ENCODE measurements at regions not wholly inside any gene's neighbourhood (a gene's known extent, or its start where the extent isn't known, plus 50 kb on each side); places are given as distances from the start of the nearest gene placed in this dataset.
A peak's percentile ranks its signal among the peaks of the same experiment; 100 is the strongest.

DNA sequence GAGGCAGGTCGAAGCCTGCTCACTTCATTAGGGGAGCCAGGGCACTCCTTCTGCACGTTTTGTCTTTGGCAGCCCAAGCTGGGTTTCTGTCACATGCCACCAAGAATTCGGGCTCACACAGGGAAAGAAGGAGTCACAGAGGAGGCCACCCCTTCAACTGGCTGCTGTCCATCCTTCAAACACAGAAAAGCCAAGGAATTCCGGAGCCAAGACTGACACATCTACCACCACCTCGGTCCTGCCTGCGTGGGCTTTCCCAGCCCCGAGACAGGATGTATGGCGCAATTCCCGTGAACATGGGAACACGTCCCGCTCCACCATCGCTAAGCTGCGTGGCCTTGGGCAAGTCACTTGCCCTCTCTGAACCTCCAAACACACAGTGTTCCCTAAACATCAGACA, 70.4 kb downstream of the NCOR2 start:
- DNase-seq (ENCODE audit: insufficient read length, low spot score) (no peak), FAIRE-seq (no peak)
- no peak for TF ChIP-seq PAX5 (IDR thresholded peaks at IDR 0.05; ENCODE audit: insufficient read depth, low read length, severe bottlenecking)
- TF ChIP-seq POLR2A (IDR thresholded peaks at IDR 0.05; ENCODE audit: low read depth, low read length) = no peak
- no peak for TF ChIP-seq SPI1 (IDR thresholded peaks at IDR 0.05; ENCODE audit: low read depth, low read length)
- TF ChIP-seq POU2F2 (IDR thresholded peaks at IDR 0.05; ENCODE audit: low read depth, low read length) = no peak
- no peak for TF ChIP-seq TAF1 (IDR thresholded peaks at IDR 0.05; ENCODE audit: low read depth, low read length)
- TF ChIP-seq POLR2AphosphoS5 (IDR thresholded peaks at IDR 0.05; ENCODE audit: low read depth, low read length) = no peak

DNA sequence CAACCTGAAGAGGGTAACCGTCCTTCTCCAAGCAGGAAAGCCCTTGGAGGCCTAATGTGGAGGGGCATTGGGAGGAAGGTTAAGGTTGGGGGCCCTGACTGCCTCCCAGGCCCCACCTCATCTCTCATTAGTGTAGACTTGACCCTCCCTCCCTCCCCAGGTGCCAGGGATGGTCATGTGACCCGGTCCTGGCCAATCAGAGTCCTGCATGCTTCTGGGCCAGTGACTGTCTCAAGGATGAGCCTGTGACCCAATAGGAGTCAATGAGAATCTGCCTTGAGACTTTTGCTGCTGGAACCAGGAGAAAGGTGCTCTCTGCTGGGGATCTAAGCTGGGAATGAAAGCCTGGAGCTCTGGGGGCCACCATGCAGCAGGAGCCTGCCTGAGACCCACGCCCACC, 70.8 kb downstream of the NCOR2 start:
- peak; percentile 52 for FAIRE-seq

DNA sequence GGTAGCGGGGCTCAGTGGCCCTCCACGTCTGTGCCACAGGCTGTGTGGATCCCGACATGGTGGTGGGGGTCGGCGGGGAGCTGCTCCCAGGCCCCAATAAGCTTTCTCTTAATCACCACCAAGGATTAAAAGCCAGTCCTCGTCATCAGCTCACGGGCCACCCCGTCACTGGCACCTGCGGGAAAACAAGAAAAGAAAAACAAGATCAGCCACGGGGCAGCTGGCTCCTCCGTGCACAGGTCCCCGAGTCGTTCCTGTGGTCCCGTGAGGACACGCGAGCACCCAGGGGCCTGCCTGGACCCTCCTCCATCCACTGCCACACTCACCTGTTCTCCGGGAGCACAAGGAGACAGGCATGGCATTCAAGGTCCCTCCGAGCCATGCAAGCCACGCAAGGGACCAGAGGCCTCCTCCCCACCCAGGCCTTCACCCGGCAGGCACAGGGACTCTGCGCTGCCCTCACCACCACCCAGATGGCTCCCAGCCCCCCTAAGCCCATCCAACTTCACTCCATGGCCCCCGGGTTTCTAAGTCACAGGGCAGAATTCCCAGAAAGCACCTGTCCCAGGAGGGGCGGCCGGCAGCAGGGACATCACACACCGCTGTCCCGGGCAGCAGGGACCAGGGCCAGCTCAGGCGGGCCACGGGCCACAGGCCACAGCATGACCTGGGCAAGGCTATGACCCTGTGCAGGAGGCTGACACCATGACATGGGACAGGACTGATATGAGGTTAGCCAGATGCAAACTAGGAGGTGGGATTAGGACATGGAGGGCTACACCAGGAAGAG, 72.0 kb downstream of the NCOR2 start:
- peak; percentile 78 for FAIRE-seq
- no peak for DNase-seq (ENCODE audit: insufficient read length, low spot score)
- TF ChIP-seq SPI1 (IDR thresholded peaks at IDR 0.05; ENCODE audit: low read depth, low read length) = no peak
- TF ChIP-seq TAF1 (IDR thresholded peaks at IDR 0.05; ENCODE audit: low read depth, low read length) = no peak
- TF ChIP-seq PAX5 (IDR thresholded peaks at IDR 0.05; ENCODE audit: insufficient read depth, low read length, severe bottlenecking) = no peak
- TF ChIP-seq POLR2AphosphoS5 (IDR thresholded peaks at IDR 0.05; ENCODE audit: low read depth, low read length) = no peak
- TF ChIP-seq POU2F2 (IDR thresholded peaks at IDR 0.05; ENCODE audit: low read depth, low read length) = no peak
- TF ChIP-seq POLR2A (IDR thresholded peaks at IDR 0.05; ENCODE audit: low read depth, low read length) = no peak

More for the DNA sequence above, 70.8 kb downstream of the NCOR2 start:
- no peak for TF ChIP-seq POU2F2 (IDR thresholded peaks at IDR 0.05; ENCODE audit: low read depth, low read length)
- TF ChIP-seq POLR2A (IDR thresholded peaks at IDR 0.05; ENCODE audit: low read depth, low read length) = no peak
- no peak for TF ChIP-seq PAX5 (IDR thresholded peaks at IDR 0.05; ENCODE audit: insufficient read depth, low read length, severe bottlenecking)
- TF ChIP-seq TAF1 (IDR thresholded peaks at IDR 0.05; ENCODE audit: low read depth, low read length) = no peak
- no peak for TF ChIP-seq SPI1 (IDR thresholded peaks at IDR 0.05; ENCODE audit: low read depth, low read length)
- no peak for TF ChIP-seq POLR2AphosphoS5 (IDR thresholded peaks at IDR 0.05; ENCODE audit: low read depth, low read length)
- no peak for DNase-seq (ENCODE audit: insufficient read length, low spot score)

DNA sequence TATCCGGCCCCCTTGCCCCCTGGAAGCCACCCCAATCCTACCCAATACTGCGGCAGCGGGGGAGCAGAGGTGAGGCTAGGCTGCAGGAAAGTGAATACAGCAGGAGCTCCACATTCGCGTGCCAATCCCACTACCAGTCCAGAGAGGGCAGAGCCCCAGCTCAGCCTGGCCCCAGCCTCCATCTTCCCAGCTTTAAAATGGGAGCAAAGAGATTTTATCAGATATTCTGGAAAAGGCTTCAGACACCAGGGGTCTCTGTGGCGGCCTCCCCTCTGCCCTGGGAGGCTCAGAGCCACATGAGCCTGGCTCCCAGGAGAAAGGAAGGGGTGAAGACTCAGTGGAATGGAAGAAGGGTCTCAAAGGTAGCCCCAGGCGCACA, 72.7 kb downstream of the NCOR2 start:
- FAIRE-seq (no peak), DNase-seq (ENCODE audit: insufficient read length, low spot score) (no peak)
- no peak for TF ChIP-seq POLR2A (IDR thresholded peaks at IDR 0.05; ENCODE audit: low read depth, low read length)
- TF ChIP-seq SPI1 (IDR thresholded peaks at IDR 0.05; ENCODE audit: low read depth, low read length) = no peak
- no peak for TF ChIP-seq PAX5 (IDR thresholded peaks at IDR 0.05; ENCODE audit: insufficient read depth, low read length, severe bottlenecking)
- TF ChIP-seq POU2F2 (IDR thresholded peaks at IDR 0.05; ENCODE audit: low read depth, low read length) = no peak
- TF ChIP-seq TAF1 (IDR thresholded peaks at IDR 0.05; ENCODE audit: low read depth, low read length) = no peak
- TF ChIP-seq POLR2AphosphoS5 (IDR thresholded peaks at IDR 0.05; ENCODE audit: low read depth, low read length) = no peak

DNA sequence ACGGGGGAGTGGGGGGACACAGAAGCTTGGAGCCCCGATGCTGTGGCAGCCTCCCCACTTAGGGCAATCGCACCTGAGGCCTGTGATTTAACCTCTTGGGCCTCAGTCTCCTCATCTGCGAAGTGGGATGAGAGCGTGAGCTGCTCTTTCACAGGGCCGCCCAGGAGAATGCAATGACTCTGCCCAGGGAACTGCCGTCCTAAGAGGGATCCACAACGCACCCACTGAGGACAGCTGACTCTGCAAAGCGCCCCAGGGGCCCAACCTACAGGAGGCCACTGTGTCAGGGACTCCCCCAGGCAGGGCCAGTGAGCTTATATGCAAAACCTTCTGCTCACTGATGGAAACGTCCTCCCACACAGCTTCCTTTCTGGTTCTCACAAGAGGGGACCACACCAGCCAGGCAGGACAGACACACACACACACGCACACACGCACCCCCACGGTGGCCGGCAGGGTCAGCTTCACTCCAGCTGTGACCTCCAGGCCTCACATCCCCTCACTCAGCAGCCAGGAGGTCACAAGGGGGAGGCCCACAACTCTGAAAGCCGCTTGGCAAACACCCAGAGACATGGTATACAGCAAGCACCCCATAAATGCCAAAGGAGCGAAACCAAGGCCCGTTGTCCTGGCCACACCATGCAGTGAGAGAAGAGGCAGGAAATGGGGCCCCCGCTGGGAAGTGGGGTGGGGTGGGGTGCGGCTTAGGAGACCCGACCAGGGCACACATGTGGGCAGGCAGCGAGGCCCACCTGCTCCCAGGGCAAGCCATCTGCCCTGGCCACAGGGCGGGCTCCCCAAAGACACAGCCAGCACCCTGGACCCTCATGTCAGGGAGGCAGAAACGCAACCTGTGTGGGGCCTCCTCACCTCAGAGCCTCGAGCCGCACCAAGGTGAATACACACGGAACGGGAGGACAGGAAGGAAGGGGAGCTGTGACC, 73.3 kb downstream of the NCOR2 start:
- DNase-seq (ENCODE audit: insufficient read length, low spot score) = peak; percentile 95
- TF ChIP-seq POLR2A (IDR thresholded peaks at IDR 0.05; ENCODE audit: low read depth, low read length) (peak; percentile 80), PAX5 (IDR thresholded peaks at IDR 0.05; ENCODE audit: insufficient read depth, low read length, severe bottlenecking) (no peak), POU2F2 (IDR thresholded peaks at IDR 0.05; ENCODE audit: low read depth, low read length) (peak; percentile 100), SPI1 (IDR thresholded peaks at IDR 0.05; ENCODE audit: low read depth, low read length) (peak; percentile 45; the same call in 1 of the 2 replicates), POLR2AphosphoS5 (IDR thresholded peaks at IDR 0.05; ENCODE audit: low read depth, low read length) (peak; percentile 91), TAF1 (IDR thresholded peaks at IDR 0.05; ENCODE audit: low read depth, low read length) (peak; percentile 75)
- peak; percentile 100 for FAIRE-seq

DNA sequence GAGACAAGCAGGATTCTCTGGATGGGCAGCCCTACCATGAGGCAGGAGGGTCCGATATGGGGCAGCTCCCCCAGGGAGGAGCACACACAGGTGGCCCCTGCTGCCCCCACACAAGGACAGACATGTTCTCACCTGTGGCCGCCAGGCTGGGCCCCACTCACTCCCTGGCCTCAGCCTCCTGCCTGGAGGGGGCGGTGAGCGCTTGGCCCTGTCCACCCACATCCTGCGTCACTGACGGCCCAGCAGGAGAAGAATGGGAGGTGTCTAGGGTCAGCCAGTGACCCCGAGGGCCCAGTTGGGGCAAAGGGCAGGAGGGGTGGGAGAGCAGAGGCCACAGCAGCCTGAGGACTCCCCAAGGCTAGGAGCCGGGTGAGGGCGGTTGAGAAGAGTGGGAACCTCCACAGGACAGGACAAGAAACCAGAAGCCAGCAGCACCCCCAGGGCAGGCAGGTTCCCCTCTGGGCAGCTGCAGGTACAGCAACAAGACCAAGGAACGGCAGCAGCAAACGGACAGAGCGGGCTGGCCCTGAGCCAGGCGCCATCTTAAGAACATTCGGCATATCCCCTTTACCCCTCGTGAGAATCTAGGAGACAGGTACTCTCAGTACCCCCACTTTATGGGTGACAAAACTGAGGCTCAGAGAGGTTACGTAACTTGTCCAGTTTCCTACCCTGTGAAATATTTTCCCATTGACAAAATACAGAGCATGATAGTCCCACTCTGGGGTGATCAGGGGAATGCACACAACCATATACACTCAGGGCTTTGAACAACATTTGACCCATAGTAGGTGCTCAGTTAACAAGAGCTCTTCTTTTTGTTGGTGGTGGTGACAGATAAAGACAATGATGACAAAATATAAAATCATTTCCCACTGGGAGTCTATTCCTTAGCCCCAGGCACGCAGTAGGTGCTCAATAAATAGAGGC, 74.3 kb downstream of the NCOR2 start:
- TF ChIP-seq PAX5 (IDR thresholded peaks at IDR 0.05; ENCODE audit: insufficient read depth, low read length, severe bottlenecking) = no peak
- TF ChIP-seq POU2F2 (IDR thresholded peaks at IDR 0.05; ENCODE audit: low read depth, low read length) = no peak
- TF ChIP-seq POLR2A (IDR thresholded peaks at IDR 0.05; ENCODE audit: low read depth, low read length) = no peak
- TF ChIP-seq SPI1 (IDR thresholded peaks at IDR 0.05; ENCODE audit: low read depth, low read length) = no peak
- no peak for TF ChIP-seq TAF1 (IDR thresholded peaks at IDR 0.05; ENCODE audit: low read depth, low read length)
- no peak for TF ChIP-seq POLR2AphosphoS5 (IDR thresholded peaks at IDR 0.05; ENCODE audit: low read depth, low read length)
- peak; percentile 58 for FAIRE-seq
- DNase-seq (ENCODE audit: insufficient read length, low spot score) = no peak

DNA sequence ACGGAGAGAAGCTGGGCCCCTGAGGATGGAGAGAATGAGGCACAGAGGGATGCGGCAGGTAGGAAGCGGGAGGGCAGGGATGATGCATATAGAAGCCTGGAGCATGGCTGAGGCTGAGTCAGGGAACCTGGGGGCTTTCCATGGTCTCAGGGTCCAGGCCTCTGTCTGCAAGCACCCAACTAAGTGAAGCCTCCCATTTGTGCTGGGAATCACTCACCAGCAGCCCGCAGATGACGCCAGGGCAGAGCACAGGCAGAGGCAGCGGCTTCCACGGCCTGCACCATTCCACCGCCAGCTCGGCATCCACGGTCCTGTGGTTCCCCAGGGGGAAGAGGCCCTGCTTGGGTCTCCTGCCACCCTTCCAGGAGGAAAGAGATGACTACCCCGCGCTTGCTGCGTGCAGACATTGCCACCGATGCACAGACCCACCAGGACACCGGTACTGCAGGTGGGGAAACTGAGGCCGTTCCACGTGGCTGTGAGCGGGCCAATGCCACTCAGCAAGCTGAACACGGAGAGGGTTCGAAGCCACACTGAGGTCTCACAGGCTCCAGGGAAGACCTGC, 75.5 kb downstream of the NCOR2 start:
- DNase-seq (ENCODE audit: insufficient read length, low spot score) (no peak), FAIRE-seq (no peak)
- TF ChIP-seq TAF1 (IDR thresholded peaks at IDR 0.05; ENCODE audit: low read depth, low read length) (no peak), POLR2AphosphoS5 (IDR thresholded peaks at IDR 0.05; ENCODE audit: low read depth, low read length) (no peak), POLR2A (IDR thresholded peaks at IDR 0.05; ENCODE audit: low read depth, low read length) (no peak), PAX5 (IDR thresholded peaks at IDR 0.05; ENCODE audit: insufficient read depth, low read length, severe bottlenecking) (no peak), SPI1 (IDR thresholded peaks at IDR 0.05; ENCODE audit: low read depth, low read length) (no peak), POU2F2 (IDR thresholded peaks at IDR 0.05; ENCODE audit: low read depth, low read length) (no peak)

DNA sequence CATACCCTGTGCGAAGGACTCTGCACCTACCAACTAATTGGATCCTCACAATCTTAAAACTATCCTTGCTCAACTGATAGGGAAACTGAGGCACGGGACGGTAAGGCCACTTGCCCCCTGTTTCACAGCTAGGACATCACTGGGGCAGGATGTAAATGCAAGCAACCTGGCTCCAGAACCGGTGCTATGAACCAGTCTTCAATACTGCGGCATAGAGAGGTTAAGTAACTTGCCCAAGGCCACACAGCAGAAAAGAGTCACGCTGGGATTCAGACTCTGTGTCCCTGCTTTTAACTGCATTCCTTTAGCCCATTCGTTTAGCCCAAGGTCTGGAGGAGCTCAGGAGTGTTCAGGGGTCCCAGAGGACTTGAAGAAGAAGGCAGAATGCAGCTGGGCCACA, 76.1 kb downstream of the NCOR2 start:
- DNase-seq (ENCODE audit: insufficient read length, low spot score) = no peak
- no peak for TF ChIP-seq POLR2A (IDR thresholded peaks at IDR 0.05; ENCODE audit: low read depth, low read length)
- TF ChIP-seq POLR2AphosphoS5 (IDR thresholded peaks at IDR 0.05; ENCODE audit: low read depth, low read length) = no peak
- no peak for TF ChIP-seq SPI1 (IDR thresholded peaks at IDR 0.05; ENCODE audit: low read depth, low read length)
- TF ChIP-seq POU2F2 (IDR thresholded peaks at IDR 0.05; ENCODE audit: low read depth, low read length) = no peak
- no peak for TF ChIP-seq TAF1 (IDR thresholded peaks at IDR 0.05; ENCODE audit: low read depth, low read length)
- TF ChIP-seq PAX5 (IDR thresholded peaks at IDR 0.05; ENCODE audit: insufficient read depth, low read length, severe bottlenecking) = no peak
- FAIRE-seq = no peak

All from GM12891 (cell line).